GM12878 (cell line): ENCODE measurements at regions not wholly inside any gene's neighbourhood (a gene's known extent, or its start where the extent isn't known, plus 50 kb on each side); places are given as distances from the start of the nearest gene placed in this dataset.

Experiments
- BHLHE40 ChIP-seq, 2 experiments: fragments of 450-650 bp in 1 of 2; IDR thresholded peaks; 2 replicates each; pipeline ENCODE4 v1.6.1; 2011 to 2017; ENCODE audit warnings: low read depth in 2 of 2, borderline replicate concordance in 1 of 2, improper control_type of control experiment in 1 of 2, low read length in 1 of 2, mild to moderate bottlenecking in 1 of 2
- CHD2 ChIP-seq: IDR thresholded peaks from 2 replicates; pipeline ENCODE4 v1.6.1; 2011; ENCODE audit warnings: low read depth, low read length, improper control_type of control experiment, borderline replicate concordance
- GATAD2B ChIP-seq: fragments of 450-650 bp; conservative IDR thresholded peaks from 2 replicates; pipeline ENCODE4 v1.6.1; 2017; ENCODE audit warnings: low read depth, mild to moderate bottlenecking, moderate library complexity
- NFYA ChIP-seq: IDR thresholded peaks from 2 replicates; pipeline ENCODE4 v1.6.1; 2011; ENCODE audit warnings: low read depth, mild to moderate bottlenecking, low read length, improper control_type of control experiment, borderline replicate concordance
- NKRF ChIP-seq: fragments of 450-650 bp; conservative IDR thresholded peaks from 2 replicates; pipeline ENCODE4 v1.6.1; 2017; ENCODE audit warnings: mild to moderate bottlenecking, moderate library complexity
- NR2C1 ChIP-seq: fragments of 450-650 bp; IDR thresholded peaks from 2 replicates; pipeline ENCODE4 v1.6.1; 2017; ENCODE audit warnings: antibody characterized with exemption, mild to moderate bottlenecking, moderate library complexity
- NR2C2 ChIP-seq: IDR thresholded peaks from 2 replicates; pipeline ENCODE4 v1.6.1; 2011; ENCODE audit warnings: borderline replicate concordance, low read depth; ENCODE audit not compliant: control insufficient read depth, insufficient read length
- PAX5 ChIP-seq: IDR thresholded peaks from 2 replicates; pipeline ENCODE4 v1.6.1; 2011; ENCODE audit warnings: low read depth, low read length, borderline replicate concordance
- STAT3 ChIP-seq: IDR thresholded peaks from 2 replicates; pipeline ENCODE4 v1.6.1; 2011; ENCODE audit warnings: low read depth, low read length, improper control_type of control experiment
- YBX1 ChIP-seq: fragments of 450-650 bp; IDR thresholded peaks from 2 replicates; pipeline ENCODE4 v1.6.1; 2016; ENCODE audit warnings: antibody characterized with exemption

- TF ChIP-seq NR2C2 (no peak), NR2C1 (0 out of 2 replicates have a peak, but pooled peaks have one; percentile 32), NFYA (no peak), YBX1 (no peak), PAX5 (peak; percentile 81; the same call in 1 of the 2 replicates), STAT3 (no peak), GATAD2B (peak; percentile 66; the same call in 1 of the 2 replicates), NKRF (peak; percentile 40; the same call in 1 of the 2 replicates), CHD2 (no peak), BHLHE40 (IDR thresholded peaks at IDR 0.05; ENCODE audit: borderline replicate concordance in 1 of 2, low read depth in 2 of 2, low read length in 1 of 2) (peak; percentile 38 to 55; a peak in 3 of 4 replicates)
- TF ChIP-seq, all 136 proteins: peak for 25
Observed at GRCh38 chr18:47748847-47749599, 181.4 kb downstream of the SMAD2 start (continued).
